Esophagus squamous epithelium (tissue), 4 donors: ENCODE measurements at regions not wholly inside any gene's neighbourhood (a gene's known extent, or its start where the extent isn't known, plus 50 kb on each side); places are given as distances from the start of the nearest gene placed in this dataset.

Experiments
- POLR2A ChIP-seq, 4 donors: fragments of 450-650 bp; IDR thresholded peaks; one replicate each; pipeline ENCODE4 v1.6.1; 2017; ENCODE audit warnings: antibody characterized with exemption in 4 of 4, mild to moderate bottlenecking in 4 of 4, moderate library complexity in 3 of 4
- TF ChIP-seq, protein P1 (sequence below), 6 experiments: fragments of 450-650 bp in 4 of 6; fragments of 200-600 bp in 2 of 6; sonication (generic) in 2 of 6; IDR thresholded peaks; one replicate each; pipeline ENCODE4 v1.5.1; 2016 to 2019; ENCODE audit warnings: antibody characterized with exemption in 6 of 6, mild to moderate bottlenecking in 4 of 6, moderate library complexity in 4 of 6

DNA sequence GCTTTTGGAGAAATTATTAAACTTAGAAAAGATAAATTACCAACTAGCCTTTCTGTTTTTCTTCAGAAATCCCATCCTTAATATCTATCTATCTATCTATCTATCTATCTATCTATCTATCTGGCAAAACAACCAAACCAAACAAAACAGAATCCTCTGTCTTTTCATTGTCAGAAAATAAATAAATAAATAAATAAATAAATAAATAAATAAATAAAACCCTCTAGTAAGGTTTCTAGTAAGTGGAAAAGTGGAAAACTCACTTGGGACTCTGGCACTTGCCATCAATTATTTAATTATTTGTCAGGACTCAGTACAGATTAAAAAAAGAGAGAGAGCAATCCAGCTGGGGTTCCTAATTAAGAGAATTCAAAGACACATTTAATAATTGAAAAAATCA lies 556.2 kb upstream of the CHORDC1 start:
- TF ChIP-seq, protein P1, sequence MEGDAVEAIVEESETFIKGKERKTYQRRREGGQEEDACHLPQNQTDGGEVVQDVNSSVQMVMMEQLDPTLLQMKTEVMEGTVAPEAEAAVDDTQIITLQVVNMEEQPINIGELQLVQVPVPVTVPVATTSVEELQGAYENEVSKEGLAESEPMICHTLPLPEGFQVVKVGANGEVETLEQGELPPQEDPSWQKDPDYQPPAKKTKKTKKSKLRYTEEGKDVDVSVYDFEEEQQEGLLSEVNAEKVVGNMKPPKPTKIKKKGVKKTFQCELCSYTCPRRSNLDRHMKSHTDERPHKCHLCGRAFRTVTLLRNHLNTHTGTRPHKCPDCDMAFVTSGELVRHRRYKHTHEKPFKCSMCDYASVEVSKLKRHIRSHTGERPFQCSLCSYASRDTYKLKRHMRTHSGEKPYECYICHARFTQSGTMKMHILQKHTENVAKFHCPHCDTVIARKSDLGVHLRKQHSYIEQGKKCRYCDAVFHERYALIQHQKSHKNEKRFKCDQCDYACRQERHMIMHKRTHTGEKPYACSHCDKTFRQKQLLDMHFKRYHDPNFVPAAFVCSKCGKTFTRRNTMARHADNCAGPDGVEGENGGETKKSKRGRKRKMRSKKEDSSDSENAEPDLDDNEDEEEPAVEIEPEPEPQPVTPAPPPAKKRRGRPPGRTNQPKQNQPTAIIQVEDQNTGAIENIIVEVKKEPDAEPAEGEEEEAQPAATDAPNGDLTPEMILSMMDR (IDR thresholded peaks at IDR 0.05), result no peak
- TF ChIP-seq POLR2A (IDR thresholded peaks at IDR 0.05), result no peak
